GM03348 (cell line): ENCODE measurements at regions not wholly inside any gene's neighbourhood (a gene's known extent, or its start where the extent isn't known, plus 50 kb on each side); places are given as distances from the start of the nearest gene placed in this dataset.
A peak's percentile ranks its signal among the peaks of the same experiment; 100 is the strongest.

Experiments
- DNase-seq: peaks from one replicate; pipeline ENCODE4 v3.0.0; 2012; ENCODE audit warnings: low spot score

DNA sequence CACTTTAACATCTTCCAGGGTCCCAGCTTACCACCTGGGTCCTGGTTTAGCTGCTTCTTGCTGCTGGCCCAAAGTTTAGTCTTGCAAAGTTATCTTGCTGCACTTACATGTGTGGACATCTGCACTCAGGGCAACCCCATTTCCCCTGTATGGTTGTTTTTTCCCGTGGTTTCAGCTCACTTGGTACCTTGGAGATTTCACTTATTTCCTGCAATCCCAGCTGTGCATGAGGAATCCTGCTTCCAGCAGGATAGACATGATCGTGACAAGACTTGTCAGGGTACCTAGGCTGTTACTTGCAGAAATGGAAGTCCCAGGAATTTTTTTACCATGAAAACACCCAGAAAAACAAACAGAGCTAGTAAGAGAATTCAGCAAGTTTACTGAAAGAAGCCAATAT is 95.9 kb upstream of the LEP start:
- no peak for DNase-seq

GRCh38 chr7:128146052-128146451 is 95.0 kb upstream of the LEP start:
- no peak for DNase-seq

DNA sequence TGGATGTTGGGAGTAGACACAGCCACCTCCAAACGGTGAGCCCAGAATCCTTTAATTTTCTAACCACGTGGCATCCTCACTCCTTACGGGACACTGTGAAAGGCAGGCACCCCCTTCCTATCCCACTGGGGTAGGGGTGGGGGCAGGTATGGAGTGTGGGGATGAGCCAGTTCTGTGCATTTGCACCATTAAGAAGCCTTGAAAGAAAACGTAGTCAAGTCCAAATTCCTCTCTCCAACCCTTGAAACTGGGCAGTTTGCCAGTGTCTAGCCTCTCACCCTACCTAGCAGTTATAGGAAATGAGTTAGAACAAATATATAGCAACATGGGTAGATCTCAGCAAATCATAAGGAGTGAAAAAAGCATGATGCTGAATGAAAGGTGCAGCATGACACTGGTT is 92.4 kb upstream of the LEP start:
- DNase-seq = no peak

GRCh38 chr7:128150223-128150865 is 90.7 kb upstream of the LEP start:
- no peak for DNase-seq

DNA sequence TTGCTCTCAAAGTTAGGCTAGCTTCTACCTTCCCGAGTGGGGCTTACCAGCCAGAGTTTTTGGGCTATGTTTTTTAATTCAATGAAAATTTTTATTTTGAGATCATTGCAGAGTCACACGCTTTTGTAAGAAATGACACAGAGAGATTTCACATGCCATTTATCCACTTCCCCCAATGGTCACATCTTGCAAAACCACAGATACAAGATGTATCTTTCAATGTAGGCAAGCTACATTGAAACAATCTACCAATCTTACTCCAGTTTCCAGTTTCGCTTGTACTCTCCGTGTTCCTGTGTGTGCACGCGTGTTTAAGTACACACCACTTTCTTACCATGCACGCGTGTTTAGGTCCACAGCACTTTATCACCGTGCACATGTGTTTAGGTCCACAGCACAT is 89.4 kb upstream of the LEP start:
- no peak for DNase-seq

GRCh38 chr7:128152721-128153120 is 88.4 kb upstream of the LEP start:
- no peak for DNase-seq

GRCh38 chr7:128153436-128153835 is 87.6 kb upstream of the LEP start:
- no peak for DNase-seq

DNA sequence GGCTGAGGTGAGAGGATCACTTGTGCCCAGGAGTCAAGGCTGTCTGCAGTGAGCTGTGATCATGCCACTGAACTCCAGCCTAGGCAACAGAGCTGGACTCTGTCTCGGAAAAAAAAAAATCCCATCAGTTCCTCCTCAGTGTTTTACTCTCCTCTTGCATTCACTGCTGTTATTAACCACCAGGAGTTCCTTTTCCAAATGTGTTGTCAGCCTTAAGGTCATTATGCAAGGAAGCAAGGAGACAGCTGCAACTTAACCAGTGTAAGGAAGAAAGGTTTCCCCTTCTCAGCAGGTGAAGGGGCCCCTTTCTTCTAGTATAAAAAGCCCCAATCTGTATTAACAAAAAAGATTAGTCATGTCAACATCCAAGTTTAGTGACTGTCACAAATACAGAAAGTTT is 86.6 kb upstream of the LEP start:
- DNase-seq = no peak

GRCh38 chr7:128155100-128155740 is 85.9 kb upstream of the LEP start:
- no peak for DNase-seq

- DNase-seq = no peak
Measured at GRCh38 chr7:128157906-128158305, 83.2 kb upstream of the LEP start.

DNA sequence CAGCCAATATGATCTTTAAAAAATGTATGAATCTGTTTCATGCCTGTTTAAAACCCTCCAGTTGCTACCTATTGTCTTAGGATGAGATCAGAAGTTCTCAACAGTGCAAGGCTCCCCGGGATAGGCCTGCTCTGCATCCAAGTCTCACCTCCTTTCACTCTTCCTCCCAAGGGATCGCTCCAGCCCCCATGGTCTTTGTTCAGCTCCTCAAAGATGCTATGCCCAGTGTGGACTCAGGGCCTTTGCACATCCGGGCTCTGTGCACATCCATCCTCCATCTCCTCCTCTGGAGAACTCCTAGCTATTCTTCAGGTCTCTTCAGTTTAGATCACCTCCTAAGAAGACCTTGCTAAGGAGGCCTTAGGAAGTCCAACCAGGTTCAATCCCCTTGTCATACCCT is 82.7 kb upstream of the LEP start:
- no peak for DNase-seq

DNA sequence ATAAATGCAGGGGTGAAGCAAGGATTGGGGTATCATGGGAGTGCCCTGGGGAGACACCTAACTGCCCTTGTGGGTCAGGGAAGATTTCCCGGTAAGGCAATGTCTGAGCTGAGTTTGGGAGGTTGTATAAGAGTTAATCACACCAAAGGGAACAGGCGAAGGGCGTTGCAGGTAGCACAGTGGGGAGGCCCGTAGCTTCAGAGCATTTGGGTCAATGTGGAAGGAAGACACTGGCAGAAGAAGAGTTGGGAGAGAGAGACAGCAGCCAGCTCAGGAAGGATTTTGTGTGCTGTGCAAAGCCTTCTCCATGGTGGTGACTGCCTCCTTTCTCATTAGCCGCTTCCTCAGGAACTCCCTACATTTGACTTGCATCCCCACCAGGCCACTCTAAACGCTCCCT is 80.8 kb upstream of the LEP start:
- no peak for DNase-seq

GRCh38 chr7:128161466-128162125 is 79.5 kb upstream of the LEP start:
- DNase-seq = no peak

DNA sequence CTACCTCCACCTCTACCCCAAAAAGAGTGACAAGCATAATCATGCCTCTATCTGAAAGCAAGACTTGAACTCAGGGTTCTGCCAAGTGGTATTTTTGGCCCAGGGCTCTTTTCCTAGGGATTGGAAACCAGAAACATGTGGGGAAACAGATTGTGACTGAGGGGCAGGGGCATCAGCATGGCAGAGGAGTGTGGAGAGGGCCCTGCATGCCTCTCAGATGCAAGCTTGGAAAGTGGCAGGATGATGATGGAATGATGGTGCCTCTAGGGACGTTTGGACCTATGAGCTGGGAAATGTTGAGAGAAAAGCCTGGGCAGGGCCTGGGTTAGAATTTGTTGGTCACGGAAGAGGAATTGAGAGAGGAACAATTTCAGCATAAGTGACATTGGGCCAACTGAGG is 78.4 kb upstream of the LEP start:
- DNase-seq = no peak

- no peak for DNase-seq
Measured at GRCh38 chr7:128163473-128163872, 77.6 kb upstream of the LEP start.

GRCh38 chr7:128164061-128164954 is 76.8 kb upstream of the LEP start:
- peak; percentile 77 for DNase-seq

GRCh38 chr7:128164955-128165670 is 76.0 kb upstream of the LEP start:
- DNase-seq = no peak

DNA sequence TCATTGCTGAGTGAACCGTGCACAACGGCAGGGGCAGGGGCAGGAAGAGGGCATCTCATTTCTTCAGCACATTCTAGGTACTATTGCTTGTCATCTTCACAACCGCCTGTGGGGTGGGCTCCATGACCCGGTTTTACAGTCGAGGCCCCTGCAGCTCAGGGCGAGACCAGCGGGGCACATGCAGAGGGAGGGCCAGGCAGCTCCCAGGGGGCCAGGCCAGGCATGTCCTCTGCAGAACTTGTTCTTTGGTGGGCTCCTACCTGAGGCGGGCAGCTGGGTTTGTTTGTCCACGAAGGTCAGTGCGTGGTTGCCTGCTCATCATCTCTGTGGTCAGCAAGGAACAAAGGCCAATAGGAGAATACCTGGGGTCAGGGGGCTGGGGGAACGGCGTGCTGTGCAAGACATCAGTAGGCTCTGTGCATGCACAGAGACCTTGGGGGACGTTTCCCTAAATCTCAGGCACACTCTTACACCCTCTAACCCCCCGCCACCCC is 75.1 kb upstream of the LEP start:
- no peak for DNase-seq

DNA sequence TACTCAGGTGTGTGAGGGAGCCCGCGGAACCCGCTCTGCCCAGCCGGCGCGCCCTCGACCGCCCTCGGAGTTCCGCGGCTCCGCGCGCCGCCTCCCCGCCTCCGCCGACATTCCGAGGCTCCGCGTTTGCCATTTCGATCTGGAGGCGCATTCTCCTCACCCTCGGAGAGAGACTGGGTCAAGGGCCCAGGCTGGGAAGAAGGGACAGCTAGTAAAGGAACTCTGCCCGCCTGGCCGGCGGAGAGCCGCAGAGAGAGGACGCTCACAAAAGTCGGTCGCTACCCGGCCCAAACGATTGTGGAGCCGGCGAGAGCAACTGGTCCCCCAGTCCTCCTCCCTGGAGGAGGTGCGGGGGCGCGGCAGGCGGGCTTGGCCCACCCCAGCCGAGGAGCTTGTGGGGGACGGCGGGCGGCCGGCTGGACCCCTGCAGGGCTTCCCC is 74.5 kb upstream of the LEP start:
- DNase-seq = peak; percentile 64

DNA sequence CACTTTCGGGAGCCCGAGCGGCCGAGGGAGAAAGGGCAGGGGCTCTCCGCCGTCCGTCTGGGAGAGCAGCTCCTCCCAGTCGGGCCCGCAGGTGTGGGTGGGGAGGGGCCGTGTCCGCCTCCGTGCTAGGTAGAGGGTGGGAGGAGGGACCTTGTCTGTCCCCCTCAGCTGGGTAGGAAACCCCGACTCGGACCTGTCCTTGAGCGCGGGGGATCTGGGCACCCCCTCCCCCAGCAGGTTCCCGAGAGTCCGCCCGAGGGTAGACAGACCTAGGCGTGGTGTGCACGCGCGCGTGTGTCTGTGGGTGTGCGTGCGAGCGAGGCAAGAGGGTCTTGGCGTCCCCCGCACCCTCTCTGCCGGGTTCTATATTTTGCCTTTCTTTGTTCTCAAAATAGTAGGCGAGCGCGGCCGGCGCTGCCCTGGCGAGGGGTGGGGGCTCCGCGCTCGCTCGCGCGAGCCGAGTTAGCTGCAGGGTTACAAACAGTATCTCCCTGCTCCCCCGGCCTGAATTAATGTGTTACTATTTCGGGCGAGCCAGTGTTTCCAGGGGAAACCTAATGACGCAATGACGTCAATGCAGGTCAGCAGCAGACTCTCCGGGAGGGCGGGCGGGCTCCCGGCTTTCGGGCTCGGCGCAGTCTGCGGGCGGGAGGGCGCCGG is 73.9 kb upstream of the LEP start:
- peak; percentile 68 for DNase-seq
